Astrocyte of the cerebellum (primary cell): ENCODE measurements at regions not wholly inside any gene's neighbourhood (a gene's known extent, or its start where the extent isn't known, plus 50 kb on each side); places are given as distances from the start of the nearest gene placed in this dataset.

ENCODE experiments used
- DNase-seq: peaks from one replicate; pipeline ENCODE4 v3.0.0-alpha.2; 2011; ENCODE audit warnings: low read depth
- H3K4me3 ChIP-seq: 2 replicates; pipeline ENCODE4 v1.5.1; 2011; ENCODE audit warnings: mild to moderate bottlenecking, low read depth, low read length, moderate library complexity
- in situ Hi-C: cut with HindIII; loops from 2 replicates; pipeline ENCODE4 v1.10.0; 2017; ENCODE audit warnings: low sequenced_read_pairs
- TF ChIP-seq, protein P1 (sequence below): IDR thresholded peaks from 2 replicates; pipeline ENCODE4 v1.5.1; 2012; ENCODE audit warnings: low read length, low read depth, moderate library complexity, mild to moderate bottlenecking; ENCODE audit errors: missing control alignments

DNA sequence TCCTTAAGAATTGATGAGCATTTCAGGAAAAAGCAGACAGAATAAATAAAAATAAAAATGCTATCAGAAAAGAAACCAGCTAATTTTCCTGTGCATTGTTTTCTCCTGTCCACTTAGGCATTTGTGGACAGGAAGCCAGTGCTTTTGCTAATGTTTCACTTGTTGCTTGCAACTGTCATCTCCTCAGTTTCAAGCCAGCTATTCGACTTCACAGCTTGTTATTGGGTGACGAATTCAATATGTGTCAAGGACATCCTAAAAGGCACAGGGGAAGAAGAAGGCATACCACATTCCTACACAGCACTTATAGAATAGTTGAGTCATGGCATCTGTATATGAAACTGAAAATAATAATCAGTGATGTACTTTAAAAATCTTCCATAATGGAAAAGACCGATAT is 530.6 kb upstream of the KIRREL3 start:
- no peak for DNase-seq
- in situ Hi-C loops: no loop called here
- TF ChIP-seq, protein P1, sequence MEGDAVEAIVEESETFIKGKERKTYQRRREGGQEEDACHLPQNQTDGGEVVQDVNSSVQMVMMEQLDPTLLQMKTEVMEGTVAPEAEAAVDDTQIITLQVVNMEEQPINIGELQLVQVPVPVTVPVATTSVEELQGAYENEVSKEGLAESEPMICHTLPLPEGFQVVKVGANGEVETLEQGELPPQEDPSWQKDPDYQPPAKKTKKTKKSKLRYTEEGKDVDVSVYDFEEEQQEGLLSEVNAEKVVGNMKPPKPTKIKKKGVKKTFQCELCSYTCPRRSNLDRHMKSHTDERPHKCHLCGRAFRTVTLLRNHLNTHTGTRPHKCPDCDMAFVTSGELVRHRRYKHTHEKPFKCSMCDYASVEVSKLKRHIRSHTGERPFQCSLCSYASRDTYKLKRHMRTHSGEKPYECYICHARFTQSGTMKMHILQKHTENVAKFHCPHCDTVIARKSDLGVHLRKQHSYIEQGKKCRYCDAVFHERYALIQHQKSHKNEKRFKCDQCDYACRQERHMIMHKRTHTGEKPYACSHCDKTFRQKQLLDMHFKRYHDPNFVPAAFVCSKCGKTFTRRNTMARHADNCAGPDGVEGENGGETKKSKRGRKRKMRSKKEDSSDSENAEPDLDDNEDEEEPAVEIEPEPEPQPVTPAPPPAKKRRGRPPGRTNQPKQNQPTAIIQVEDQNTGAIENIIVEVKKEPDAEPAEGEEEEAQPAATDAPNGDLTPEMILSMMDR: no peak
- no peak overlapping the region for H3K4me3 ChIP-seq

DNA sequence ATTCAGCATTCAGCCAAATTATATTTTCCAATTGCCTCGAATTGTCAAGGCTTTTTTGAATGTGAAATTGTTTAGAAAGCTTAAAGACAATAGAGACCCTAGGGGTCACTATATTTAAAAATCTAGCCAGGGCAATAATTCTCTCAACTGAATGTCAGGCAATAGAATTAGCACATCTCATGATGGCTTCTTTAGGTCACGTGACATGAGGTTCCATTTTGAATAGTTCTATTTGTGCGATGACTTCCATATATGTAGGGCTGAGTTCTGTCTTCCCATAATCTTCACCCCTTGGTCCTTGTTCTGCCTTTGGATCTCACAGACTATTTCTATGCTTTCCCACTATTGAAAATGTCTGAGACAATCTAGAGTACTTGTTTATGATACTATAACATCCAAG is 527.7 kb upstream of the KIRREL3 start:
- in situ Hi-C loops: no loop called here
- no peak overlapping the region for H3K4me3 ChIP-seq
- no peak for DNase-seq
- TF ChIP-seq, protein P1: no peak

DNA sequence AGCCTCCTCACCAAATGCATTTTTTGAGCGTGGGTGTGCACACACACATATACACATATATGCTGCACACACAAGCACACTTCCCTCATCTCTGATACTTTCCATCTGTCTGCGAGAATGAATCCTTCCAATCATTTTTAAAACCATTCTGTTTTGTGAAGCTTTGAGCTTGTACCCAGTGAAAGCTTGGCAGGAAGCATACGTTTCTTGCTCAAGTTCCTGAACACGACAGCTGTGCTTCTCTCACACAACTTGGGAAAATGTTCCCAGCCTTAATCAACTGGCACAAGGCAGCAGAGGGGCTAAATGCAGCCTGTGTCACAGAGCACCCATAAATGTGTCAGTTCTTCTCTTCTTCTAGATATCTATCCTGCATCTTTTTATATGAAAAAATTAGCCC is 524.0 kb upstream of the KIRREL3 start:
- TF ChIP-seq, protein P1: no peak
- in situ Hi-C loops: no loop called here
- H3K4me3 ChIP-seq: no peak overlapping the region
- no peak for DNase-seq

DNA sequence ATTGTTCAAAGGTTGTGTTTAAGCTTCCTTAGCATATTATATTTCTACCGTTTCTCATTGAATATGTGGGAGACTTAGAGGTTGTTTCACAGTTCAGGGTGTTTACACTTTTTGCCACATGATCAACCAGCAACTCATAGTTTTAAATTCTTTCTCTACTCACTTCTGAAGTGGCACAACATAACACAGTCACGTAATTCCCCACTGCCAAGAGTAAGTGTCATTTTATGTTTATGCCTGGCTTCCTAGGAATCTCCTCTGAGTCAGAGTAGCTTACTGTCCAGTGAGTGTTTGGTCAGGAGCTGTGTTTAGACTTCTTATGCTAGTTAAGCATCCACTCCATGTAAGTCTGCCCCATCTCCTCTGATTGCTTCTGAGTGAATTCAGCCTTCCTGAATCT is 520.8 kb upstream of the KIRREL3 start:
- no peak overlapping the region for H3K4me3 ChIP-seq
- in situ Hi-C loops: no loop called here
- peak; percentile 11 for DNase-seq
- TF ChIP-seq, protein P1: no peak

DNA sequence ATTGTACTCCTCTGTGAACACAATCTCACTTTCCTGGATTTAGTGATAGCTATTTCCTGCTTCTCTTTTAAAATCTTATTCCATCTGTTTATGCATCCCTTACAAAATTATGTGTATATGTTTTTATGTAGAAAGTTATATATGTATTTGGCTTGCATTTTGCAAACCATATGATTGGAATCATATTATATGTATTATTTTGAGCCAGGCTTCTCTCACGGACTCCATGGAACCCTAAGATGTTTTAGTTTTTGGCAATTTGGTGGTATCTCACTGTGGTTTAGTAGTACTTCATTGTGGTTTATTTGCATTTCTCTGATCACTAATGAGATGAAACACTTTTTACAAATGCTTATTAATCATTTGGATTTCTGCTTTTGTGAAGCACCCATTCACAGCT is 507.3 kb upstream of the KIRREL3 start:
- H3K4me3 ChIP-seq: no peak overlapping the region
- no peak for DNase-seq
- in situ Hi-C loops: no loop called here
- TF ChIP-seq, protein P1: no peak

DNA sequence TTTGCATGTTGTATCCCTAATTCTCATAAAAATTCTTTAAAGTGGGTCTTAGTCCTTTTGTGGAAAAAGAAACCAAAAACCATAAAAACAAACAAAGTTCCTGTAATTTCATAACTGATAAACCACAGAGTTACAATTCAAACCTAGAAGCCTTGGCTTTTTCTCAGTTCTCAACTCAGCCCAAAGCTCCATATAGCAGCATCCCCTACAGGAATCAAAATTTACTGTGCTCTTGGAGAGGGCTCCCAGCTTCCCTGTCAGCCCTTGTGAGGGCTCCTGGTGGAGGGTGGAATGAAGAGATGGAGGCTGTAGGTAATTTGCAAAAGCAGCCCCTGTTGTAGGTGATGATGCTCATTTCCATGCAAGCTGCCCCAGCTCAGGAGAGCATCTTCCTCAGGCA is 506.1 kb upstream of the KIRREL3 start:
- in situ Hi-C loops: no loop called here
- TF ChIP-seq, protein P1: no peak
- no peak overlapping the region for H3K4me3 ChIP-seq
- no peak for DNase-seq

DNA sequence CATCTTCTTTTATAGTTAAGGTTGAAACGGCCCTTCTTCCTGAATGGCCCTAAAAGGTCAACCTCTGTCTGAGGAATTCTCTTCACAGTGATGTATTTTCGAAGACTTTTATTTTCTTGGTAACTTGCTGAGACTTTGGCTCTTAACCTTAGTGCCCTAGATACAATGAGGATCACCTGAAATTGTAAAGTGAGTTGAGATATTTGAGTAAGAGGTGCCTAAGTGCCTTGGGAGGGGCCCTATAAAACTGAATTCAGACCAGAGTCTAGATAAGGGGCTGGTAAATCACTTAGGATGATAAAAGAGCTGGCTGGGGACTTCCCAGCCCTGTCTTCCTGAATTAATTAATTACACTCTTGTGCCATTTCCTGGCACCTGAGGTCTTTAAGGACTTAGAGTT is 505.6 kb upstream of the KIRREL3 start:
- TF ChIP-seq, protein P1: no peak
- no peak overlapping the region for H3K4me3 ChIP-seq
- in situ Hi-C loops: no loop called here
- no peak for DNase-seq
